ENCODE measurements at regions not wholly inside any gene's neighbourhood (a gene's known extent, or its start where the extent isn't known, plus 50 kb on each side); places are given as distances from the start of the nearest gene placed in this dataset.
"Not testable (repeated sequence)": the region's sequence is repeated elsewhere in the genome, so short reads cannot be mapped to it uniquely, and the experiment has no call there.

DNA sequence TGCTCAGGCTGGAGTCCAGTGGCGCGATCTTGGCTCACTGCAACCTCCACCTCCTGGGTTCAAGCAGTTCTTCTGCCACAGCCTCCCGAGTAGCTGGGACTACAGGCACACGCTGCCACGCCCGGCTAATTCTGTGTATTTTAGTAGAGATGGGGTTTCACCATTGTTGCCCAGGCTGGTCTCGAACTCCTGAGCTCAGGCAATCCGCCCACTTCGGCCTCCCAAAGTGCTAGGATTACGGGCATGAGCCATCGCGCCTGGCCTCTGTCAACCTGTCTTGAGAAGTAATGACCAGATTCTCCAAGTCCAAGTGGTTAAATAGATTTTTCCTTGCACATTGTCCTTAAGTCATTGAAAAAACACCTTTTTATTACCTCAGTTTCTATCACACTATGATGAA is 283.7 kb downstream of the KCNJ2 start:
- TF ChIP-seq EZH2 (IDR thresholded peaks at IDR 0.05; ENCODE audit: low read depth) = not testable (repeated sequence)
- TF ChIP-seq, protein P1, sequence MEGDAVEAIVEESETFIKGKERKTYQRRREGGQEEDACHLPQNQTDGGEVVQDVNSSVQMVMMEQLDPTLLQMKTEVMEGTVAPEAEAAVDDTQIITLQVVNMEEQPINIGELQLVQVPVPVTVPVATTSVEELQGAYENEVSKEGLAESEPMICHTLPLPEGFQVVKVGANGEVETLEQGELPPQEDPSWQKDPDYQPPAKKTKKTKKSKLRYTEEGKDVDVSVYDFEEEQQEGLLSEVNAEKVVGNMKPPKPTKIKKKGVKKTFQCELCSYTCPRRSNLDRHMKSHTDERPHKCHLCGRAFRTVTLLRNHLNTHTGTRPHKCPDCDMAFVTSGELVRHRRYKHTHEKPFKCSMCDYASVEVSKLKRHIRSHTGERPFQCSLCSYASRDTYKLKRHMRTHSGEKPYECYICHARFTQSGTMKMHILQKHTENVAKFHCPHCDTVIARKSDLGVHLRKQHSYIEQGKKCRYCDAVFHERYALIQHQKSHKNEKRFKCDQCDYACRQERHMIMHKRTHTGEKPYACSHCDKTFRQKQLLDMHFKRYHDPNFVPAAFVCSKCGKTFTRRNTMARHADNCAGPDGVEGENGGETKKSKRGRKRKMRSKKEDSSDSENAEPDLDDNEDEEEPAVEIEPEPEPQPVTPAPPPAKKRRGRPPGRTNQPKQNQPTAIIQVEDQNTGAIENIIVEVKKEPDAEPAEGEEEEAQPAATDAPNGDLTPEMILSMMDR (conservative IDR thresholded peaks at IDR 0.05) = not testable (repeated sequence)

All from PC-9 (cell line).